GM23248 (cell line): ENCODE measurements at regions not wholly inside any gene's neighbourhood (a gene's known extent, or its start where the extent isn't known, plus 50 kb on each side); places are given as distances from the start of the nearest gene placed in this dataset.

Experiments used
- DNase-seq: peaks from one replicate; pipeline ENCODE4 v3.0.0-alpha.2; 2015
- H2AFZ ChIP-seq: fragments of 200-600 bp; sonication (generic); 2 replicates; pipeline ENCODE4 v1.6.1; 2016; ENCODE audit warnings: antibody characterized with exemption
- H3F3A ChIP-seq: fragments of 200-600 bp; sonication (generic); 2 replicates; pipeline ENCODE4 v1.6.1; 2016; ENCODE audit warnings: mild to moderate bottlenecking, antibody characterized with exemption, mixed run types; ENCODE audit not compliant: insufficient read depth
- H3K27ac ChIP-seq: fragments of 200-600 bp; sonication (generic); 2 replicates; pipeline ENCODE4 v1.5.1; 2016; ENCODE audit warnings: mild to moderate bottlenecking
- H3K27me3 ChIP-seq: fragments of 200-600 bp; sonication (generic); replicated peaks from 2 replicates; pipeline ENCODE4 v1.6.1; 2016; ENCODE audit warnings: mild to moderate bottlenecking; ENCODE audit not compliant: insufficient read depth
- H3K36me3 ChIP-seq: fragments of 200-600 bp; sonication (generic); 2 replicates; pipeline ENCODE4 v1.6.1; 2016; ENCODE audit warnings: low read depth, mild to moderate bottlenecking
- H3K4me1 ChIP-seq: fragments of 200-600 bp; sonication (generic); 2 replicates; pipeline ENCODE4 v1.6.1; 2016; ENCODE audit warnings: mild to moderate bottlenecking; ENCODE audit not compliant: insufficient read depth
- H3K4me2 ChIP-seq: fragments of 200-600 bp; sonication (generic); one replicate; pipeline ENCODE4 v1.6.1; 2016; ENCODE audit warnings: mild to moderate bottlenecking; ENCODE audit not compliant: unreplicated experiment
- H3K4me3 ChIP-seq: fragments of 200-600 bp; sonication (generic); 2 replicates; pipeline ENCODE4 v1.5.1; 2016; ENCODE audit warnings: mild to moderate bottlenecking
- H3K79me2 ChIP-seq: fragments of 200-600 bp; sonication (generic); 2 replicates; pipeline ENCODE4 v1.6.1; 2016; ENCODE audit warnings: mild to moderate bottlenecking; ENCODE audit not compliant: insufficient read depth
- H3K9ac ChIP-seq: fragments of 200-600 bp; sonication (generic); 2 replicates; pipeline ENCODE4 v1.6.1; 2016; ENCODE audit warnings: mild to moderate bottlenecking
- H3K9me2 ChIP-seq: fragments of 200-600 bp; sonication (generic); 2 replicates; pipeline ENCODE4 v1.6.1; 2016; ENCODE audit warnings: mixed run types, mild to moderate bottlenecking, moderate library complexity; ENCODE audit not compliant: insufficient read depth
- H3K9me3 ChIP-seq: fragments of 200-600 bp; sonication (generic); one replicate; pipeline ENCODE4 v1.6.1; 2017; ENCODE audit warnings: low read depth
- H4K20me1 ChIP-seq: fragments of 200-600 bp; sonication (generic); 2 replicates; pipeline ENCODE4 v1.6.0; 2016; ENCODE audit not compliant: insufficient read depth
- EZH2 ChIP-seq: fragments of 200-600 bp; sonication (generic); IDR thresholded peaks from 2 replicates; pipeline ENCODE4 v1.6.1; 2018; ENCODE audit warnings: antibody characterized with exemption, mild to moderate bottlenecking; ENCODE audit not compliant: insufficient read depth, poor library complexity, severe bottlenecking
- EZH2phosphoT487 ChIP-seq: fragments of 200-600 bp; sonication (generic); IDR thresholded peaks from 2 replicates; pipeline ENCODE4 v1.6.1; 2018; ENCODE audit warnings: antibody characterized with exemption, moderate library complexity, mild to moderate bottlenecking, low read depth; ENCODE audit not compliant: insufficient read depth
- WGBS, 2 experiments: methylation state at CpG; one replicate each; pipeline ENCODE4 v1.1.6; 2015 to 2017; ENCODE audit warnings: low lambda C conversion rate in 2 of 2, low coverage in 1 of 2; ENCODE audit errors: missing lambda C conversion rate in 2 of 2; 5-methylcytosine and 5-hydroxymethylcytosine counted together
- in situ Hi-C: fragments of 300-500 bp; cut with MboI; formaldehyde crosslinking; loops from 2 replicates; pipeline ENCODE4 v1.15.0; 2020

- Histone ChIP-seq H3K9me3 (no peaks in the 10 kb centered on the region), H2AFZ (no peak overlapping the region), H3F3A (no peaks in the 10 kb centered on the region), H3K27ac (no peak overlapping the region), H3K79me2 (no peaks in the 10 kb centered on the region), H3K4me3 (no peak overlapping the region), H3K27me3 (no peaks in the 10 kb centered on the region), H3K9ac (no peak overlapping the region), H3K4me2 (no peak overlapping the region), H3K9me2 (no peaks in the 10 kb centered on the region), H4K20me1 (no peaks in the 10 kb centered on the region), H3K4me1 (no peaks in the 10 kb centered on the region), H3K36me3 (no peaks in the 10 kb centered on the region)
- no peak for TF ChIP-seq EZH2phosphoT487
- no peak for TF ChIP-seq EZH2
- no peak for DNase-seq
- in situ Hi-C loops = no loop called here
- WGBS, 2 experiments = 12 to 13% methylated on average over 4 of the region's 4 CpGs
Measured at GRCh38 chr17:53924530-53925455, 102.1 kb downstream of the KIF2B start.

GRCh38 chr17:53932386-53932785 lies 109.7 kb downstream of the KIF2B start:
- no peaks in the 10 kb centered on the region for H3K9me3 ChIP-seq
- no peaks in the 10 kb centered on the region for H3K4me1 ChIP-seq
- no peaks in the 10 kb centered on the region for H3K9me2 ChIP-seq
- H3K9ac ChIP-seq = no peak overlapping the region
- no peak overlapping the region for H3K27ac ChIP-seq
- TF ChIP-seq EZH2 (no peak), EZH2phosphoT487 (no peak)
- no peaks in the 10 kb centered on the region for H3K79me2 ChIP-seq
- WGBS, 2 experiments = 0 to 6% methylated on average over 2 of the region's 2 CpGs
- no peak overlapping the region for H3K4me2 ChIP-seq
- H3K27me3 ChIP-seq = no peaks in the 10 kb centered on the region
- DNase-seq = no peak
- no peaks in the 10 kb centered on the region for H4K20me1 ChIP-seq
- no peaks in the 10 kb centered on the region for H3F3A ChIP-seq
- no peaks in the 10 kb centered on the region for H3K36me3 ChIP-seq
- in situ Hi-C loops = no loop called here
- no peak overlapping the region for H3K4me3 ChIP-seq
- no peak overlapping the region for H2AFZ ChIP-seq

- H3K9ac ChIP-seq = no peak overlapping the region
- DNase-seq = no peak
- no peaks in the 10 kb centered on the region for H3K9me2 ChIP-seq
- no peaks in the 10 kb centered on the region for H4K20me1 ChIP-seq
- no peak overlapping the region for H3K4me3 ChIP-seq
- no peak overlapping the region for H2AFZ ChIP-seq
- H3K4me2 ChIP-seq = no peak overlapping the region
- H3K79me2 ChIP-seq = no peaks in the 10 kb centered on the region
- no peaks in the 10 kb centered on the region for H3F3A ChIP-seq
- in situ Hi-C loops = no loop called here
- TF ChIP-seq EZH2 (no peak), EZH2phosphoT487 (no peak)
- H3K9me3 ChIP-seq = no peaks in the 10 kb centered on the region
- H3K27ac ChIP-seq = no peak overlapping the region
- no peaks in the 10 kb centered on the region for H3K27me3 ChIP-seq
- WGBS, 2 experiments = 0 to 8% methylated on average over 2 of the region's 2 CpGs
- no peaks in the 10 kb centered on the region for H3K4me1 ChIP-seq
- H3K36me3 ChIP-seq = no peaks in the 10 kb centered on the region
Measured at GRCh38 chr17:53934931-53935330, 112.2 kb downstream of the KIF2B start.

GRCh38 chr17:53941231-53941630 lies 118.5 kb downstream of the KIF2B start:
- in situ Hi-C loops = loop anchor here (10.0 kb wide), 1 partner anchor 56 kb away; no protein-coding TSS in a partner anchor
- H2AFZ ChIP-seq = no peak overlapping the region
- H3K9me3 ChIP-seq = no peaks in the 10 kb centered on the region
- no peaks in the 10 kb centered on the region for H3K79me2 ChIP-seq
- no peaks in the 10 kb centered on the region for H3F3A ChIP-seq
- DNase-seq = no peak
- H3K27ac ChIP-seq = no peak overlapping the region
- H3K4me1 ChIP-seq = no peaks in the 10 kb centered on the region
- no peak overlapping the region for H3K4me2 ChIP-seq
- H3K9ac ChIP-seq = no peak overlapping the region
- H3K36me3 ChIP-seq = no peaks in the 10 kb centered on the region
- H3K27me3 ChIP-seq = no peaks in the 10 kb centered on the region
- H3K4me3 ChIP-seq = no peak overlapping the region
- H3K9me2 ChIP-seq = no peaks in the 10 kb centered on the region
- TF ChIP-seq EZH2phosphoT487 = no peak
- no peak for TF ChIP-seq EZH2
- H4K20me1 ChIP-seq = no peaks in the 10 kb centered on the region
